OCI-LY1 (cell line): ENCODE measurements at regions not wholly inside any gene's neighbourhood (a gene's known extent, or its start where the extent isn't known, plus 50 kb on each side); places are given as distances from the start of the nearest gene placed in this dataset.
"Not testable (repeated sequence)": the region's sequence is repeated elsewhere in the genome, so short reads cannot be mapped to it uniquely, and the experiment has no call there.

Experiments used
- EZH2 ChIP-seq: fragments of 200-600 bp; sonication (generic), shearing (Covaris generic); IDR thresholded peaks from 2 replicates; pipeline ENCODE4 v1.8.0; 2017; ENCODE audit warnings: borderline replicate concordance, mixed run types, mild to moderate bottlenecking, antibody characterized with exemption, low read length, moderate library complexity, mixed read lengths
- TF ChIP-seq, protein P1 (sequence below): fragments of 200-600 bp; sonication (generic), shearing (Covaris generic); IDR thresholded peaks from 2 replicates; pipeline ENCODE4 v1.5.1; 2017; ENCODE audit warnings: mild to moderate bottlenecking, antibody characterized with exemption, low read length, moderate library complexity, mixed read lengths

DNA sequence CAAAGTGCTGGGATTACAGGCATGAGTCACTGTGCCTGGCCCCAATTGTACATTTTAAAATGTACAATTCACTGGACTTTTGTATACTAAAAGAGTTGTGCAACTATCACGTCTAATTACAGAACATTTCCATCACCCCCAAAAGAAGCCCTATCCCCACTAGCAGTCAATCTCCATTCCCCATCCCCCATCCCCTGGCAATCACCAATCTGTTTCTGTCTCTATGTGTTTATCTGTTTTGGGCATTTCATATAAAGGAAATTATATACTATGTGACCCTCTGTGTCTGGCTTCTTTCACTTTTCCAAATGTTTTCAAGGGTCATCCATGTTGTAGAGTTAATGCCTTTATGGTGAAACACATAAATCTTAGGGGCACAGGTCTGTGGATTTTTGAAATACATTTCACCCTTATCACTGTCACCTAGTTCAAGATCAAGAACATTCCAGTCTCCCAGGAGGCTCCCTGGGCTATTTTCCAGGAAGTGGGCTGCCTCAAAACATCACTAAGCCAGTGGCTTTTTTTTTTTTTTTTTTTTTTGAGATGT, 129.2 kb downstream of the CRLF3 start:
- TF ChIP-seq, protein P1, sequence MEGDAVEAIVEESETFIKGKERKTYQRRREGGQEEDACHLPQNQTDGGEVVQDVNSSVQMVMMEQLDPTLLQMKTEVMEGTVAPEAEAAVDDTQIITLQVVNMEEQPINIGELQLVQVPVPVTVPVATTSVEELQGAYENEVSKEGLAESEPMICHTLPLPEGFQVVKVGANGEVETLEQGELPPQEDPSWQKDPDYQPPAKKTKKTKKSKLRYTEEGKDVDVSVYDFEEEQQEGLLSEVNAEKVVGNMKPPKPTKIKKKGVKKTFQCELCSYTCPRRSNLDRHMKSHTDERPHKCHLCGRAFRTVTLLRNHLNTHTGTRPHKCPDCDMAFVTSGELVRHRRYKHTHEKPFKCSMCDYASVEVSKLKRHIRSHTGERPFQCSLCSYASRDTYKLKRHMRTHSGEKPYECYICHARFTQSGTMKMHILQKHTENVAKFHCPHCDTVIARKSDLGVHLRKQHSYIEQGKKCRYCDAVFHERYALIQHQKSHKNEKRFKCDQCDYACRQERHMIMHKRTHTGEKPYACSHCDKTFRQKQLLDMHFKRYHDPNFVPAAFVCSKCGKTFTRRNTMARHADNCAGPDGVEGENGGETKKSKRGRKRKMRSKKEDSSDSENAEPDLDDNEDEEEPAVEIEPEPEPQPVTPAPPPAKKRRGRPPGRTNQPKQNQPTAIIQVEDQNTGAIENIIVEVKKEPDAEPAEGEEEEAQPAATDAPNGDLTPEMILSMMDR: not testable (repeated sequence)
- not testable (repeated sequence) for TF ChIP-seq EZH2
